H1 (cell line): ENCODE measurements at regions not wholly inside any gene's neighbourhood (a gene's known extent, or its start where the extent isn't known, plus 50 kb on each side); places are given as distances from the start of the nearest gene placed in this dataset.

Experiments
- CTCF ChIA-PET: fragments of 300-600 bp; sonication (Branson Sonifier 250); formaldehyde crosslinking; loops from one replicate; lab custom pipeline; 2021; ENCODE audit not compliant: partially characterized antibody; lab: Charles Lee
- POLR2A ChIA-PET: fragments of 300-600 bp; sonication (Branson Sonifier 250); formaldehyde crosslinking; loops from one replicate; lab custom pipeline; 2021; ENCODE audit warnings: inconsistent platforms; ENCODE audit not compliant: partially characterized antibody; lab: Charles Lee
- DNase-seq, 2 experiments: peaks; one replicate each; pipeline versions ENCODE4 v3.0.0 to v3.0.0-alpha.2; 2010 to 2022; ENCODE audit warnings: low spot score in 2 of 2, low read depth in 1 of 2, mixed read lengths in 1 of 2
- FAIRE-seq: peaks from 2 replicates; lab custom pipeline; 2011; peaks lifted over from hg19 to GRCh38; lab: Jason Lieb, UNC
- H2AFZ ChIP-seq: 2 replicates; pipeline ENCODE4 v1.8.1; 2012; ENCODE audit warnings: low read length, inconsistent platforms
- H2AK5ac ChIP-seq: 2 replicates; pipeline ENCODE4 v1.6.1; 2013; ENCODE audit warnings: low read depth, low read length
- H2BK120ac ChIP-seq: replicated peaks from 2 replicates; pipeline ENCODE3; 2013; ENCODE audit warnings: low read depth, low read length, inconsistent platforms
- H2BK12ac ChIP-seq: 2 replicates; pipeline ENCODE4 v1.6.1; 2013; ENCODE audit warnings: low read depth, low read length
- H2BK15ac ChIP-seq: 2 replicates; pipeline ENCODE4 v1.6.1; 2013; ENCODE audit warnings: low read length
- H2BK20ac ChIP-seq: 2 replicates; pipeline ENCODE4 v1.6.1; 2013; ENCODE audit warnings: low read length
- H2BK5ac ChIP-seq: 2 replicates; pipeline ENCODE4 v1.6.1; 2013; ENCODE audit warnings: low read depth, low read length
- H3K14ac ChIP-seq: 2 replicates; pipeline ENCODE4 v1.6.1; 2013; ENCODE audit warnings: inconsistent platforms; ENCODE audit not compliant: insufficient read length
- H3K18ac ChIP-seq: 2 replicates; pipeline ENCODE4 v1.6.1; 2013; ENCODE audit warnings: low read length; ENCODE audit errors: extremely low read depth
- H3K23ac ChIP-seq: 2 replicates; pipeline ENCODE4 v1.6.1; 2013; ENCODE audit warnings: inconsistent platforms; ENCODE audit not compliant: insufficient read length
- H3K23me2 ChIP-seq: 2 replicates; pipeline ENCODE4 v1.6.1; 2013; ENCODE audit warnings: low read depth, low read length
- H3K27ac ChIP-seq: 2 replicates; pipeline ENCODE4 v1.6.1; 2011; ENCODE audit warnings: low read depth, low read length, inconsistent platforms
- H3K27me3 ChIP-seq, 4 experiments: replicated peaks in 1 of 4; 1 replicate in 1 of 4; 2 replicates in 3 of 4; pipeline versions ENCODE4 v1.6.1 to v1.8.1; 2011 to 2013; ENCODE audit warnings: low read length in 3 of 4, mild to moderate bottlenecking in 3 of 4, inconsistent platforms in 2 of 4, mixed read lengths in 2 of 4, moderate library complexity in 1 of 4; ENCODE audit not compliant: control insufficient read depth in 3 of 4, insufficient read depth in 3 of 4; ENCODE audit errors: extremely low read depth in 1 of 4
- H3K36me3 ChIP-seq, 4 experiments: 2 replicates each; pipeline versions ENCODE4 v1.6.1 to v1.8.1; 2011 to 2013; ENCODE audit warnings: mild to moderate bottlenecking in 4 of 4, low read length in 3 of 4, moderate library complexity in 2 of 4, control low read depth in 1 of 4, inconsistent platforms in 1 of 4; ENCODE audit not compliant: insufficient read depth in 4 of 4, control insufficient read depth in 2 of 4
- H3K4ac ChIP-seq: replicated peaks from 2 replicates; pipeline ENCODE3; 2013; ENCODE audit warnings: low read length, low read depth, mixed read lengths, inconsistent platforms; ENCODE audit not compliant: insufficient read length
- H3K4me1 ChIP-seq, 4 experiments: replicated peaks in 1 of 4; 1 replicate in 1 of 4; 2 replicates in 3 of 4; pipeline versions ENCODE4 v1.6.1 to v1.8.1; 2011 to 2013; ENCODE audit warnings: low read length in 3 of 4, inconsistent platforms in 2 of 4, mixed read lengths in 1 of 4; ENCODE audit not compliant: insufficient read depth in 4 of 4, control insufficient read depth in 3 of 4
- H3K4me2 ChIP-seq, 2 experiments: 2 replicates each; pipeline versions ENCODE4 v1.6.1 to v1.8.1; 2011 to 2013; ENCODE audit warnings: low read depth in 2 of 2, low read length in 2 of 2, control low read depth in 1 of 2, inconsistent platforms in 1 of 2, mild to moderate bottlenecking in 1 of 2; ENCODE audit not compliant: insufficient read depth in 1 of 2
- H3K4me3 ChIP-seq, 4 experiments: fragments of 200-600, 300-600 bp in 1 of 4; sonication (generic), shearing (Covaris generic), sonication (Bioruptor Twin) in 1 of 4; 2 replicates each; pipeline versions ENCODE4 v1.5.1 to v1.8.1; 2011 to 2016; ENCODE audit warnings: low read length in 4 of 4, low read depth in 3 of 4, control low read depth in 2 of 4, inconsistent platforms in 2 of 4, mild to moderate bottlenecking in 2 of 4, mixed read lengths in 1 of 4, moderate library complexity in 1 of 4; ENCODE audit not compliant: insufficient read depth in 2 of 4; ENCODE audit errors: extremely low read depth in 1 of 4
- H3K56ac ChIP-seq: replicated peaks from 2 replicates; pipeline ENCODE3; 2013; ENCODE audit warnings: low read depth, mild to moderate bottlenecking, mixed read lengths, low read length, inconsistent platforms; ENCODE audit not compliant: insufficient read length
- H3K79me1 ChIP-seq: 2 replicates; pipeline ENCODE4 v1.6.1; 2013; ENCODE audit warnings: low read depth, low read length, control low read depth
- H3K79me2 ChIP-seq, 2 experiments: 2 replicates each; pipeline versions ENCODE4 v1.6.1 to v1.8.1; 2012 to 2013; ENCODE audit warnings: low read length in 2 of 2, mild to moderate bottlenecking in 2 of 2, inconsistent platforms in 1 of 2; ENCODE audit not compliant: insufficient read depth in 2 of 2, control insufficient read depth in 1 of 2
- H3K9ac ChIP-seq, 4 experiments: replicated peaks in 1 of 4; 1 replicate in 1 of 4; 2 replicates in 3 of 4; pipeline versions ENCODE4 v1.6.1 to v1.8.1; 2011 to 2013; ENCODE audit warnings: low read depth in 3 of 4, low read length in 3 of 4, control low read depth in 2 of 4, mild to moderate bottlenecking in 2 of 4, moderate library complexity in 2 of 4, inconsistent platforms in 1 of 4; ENCODE audit errors: extremely low read depth in 1 of 4
- H3K9me3 ChIP-seq, 2 experiments: 2 replicates each; pipeline versions ENCODE4 v1.6.1 to v1.8.1; 2012 to 2013; ENCODE audit warnings: mild to moderate bottlenecking in 2 of 2, moderate library complexity in 2 of 2, control low read depth in 1 of 2, inconsistent platforms in 1 of 2, low read depth in 1 of 2, low read length in 1 of 2, mixed read lengths in 1 of 2; ENCODE audit not compliant: insufficient read depth in 2 of 2
- H4K20me1 ChIP-seq, 2 experiments: replicated peaks in 1 of 2; 2 replicates each; pipeline versions ENCODE3 to v1.8.1; 2011 to 2013; ENCODE audit warnings: inconsistent platforms in 2 of 2, low read length in 2 of 2, mild to moderate bottlenecking in 1 of 2; ENCODE audit not compliant: insufficient read depth in 2 of 2, control insufficient read depth in 1 of 2
- H4K5ac ChIP-seq: 2 replicates; pipeline ENCODE4 v1.6.1; 2013; ENCODE audit warnings: low read length, low read depth, mixed read lengths, inconsistent platforms; ENCODE audit not compliant: insufficient read length
- H4K8ac ChIP-seq: 2 replicates; pipeline ENCODE4 v1.8.0; 2013; ENCODE audit warnings: mild to moderate bottlenecking, moderate library complexity, low read length, inconsistent platforms; ENCODE audit not compliant: insufficient read depth; ENCODE audit errors: extremely low read depth
- H4K91ac ChIP-seq: replicated peaks from 2 replicates; pipeline ENCODE3; 2013; ENCODE audit warnings: low read length, mixed read lengths, inconsistent platforms; ENCODE audit not compliant: insufficient read length
- SIX5 ChIP-seq: IDR thresholded peaks from 2 replicates; pipeline ENCODE4 v1.6.1; 2011; ENCODE audit warnings: mild to moderate bottlenecking, low read depth, low read length
- TAF1 ChIP-seq: IDR thresholded peaks from 2 replicates; pipeline ENCODE4 v1.6.1; 2011; ENCODE audit warnings: mild to moderate bottlenecking, low read depth, low read length
- WGBS, 2 experiments: shearing (Covaris generic) in 1 of 2; methylation state at CpG; one replicate each; pipeline versions ENCODE4 v1.1.6 to v1.1.7; 2013 to 2015; ENCODE audit warnings: low lambda C conversion rate in 2 of 2, mixed read lengths in 2 of 2, inconsistent platforms in 1 of 2, low coverage in 1 of 2, missing lambda C conversion rate in 1 of 2; ENCODE audit not compliant: insufficient replicate concordance in 2 of 2, insufficient coverage in 1 of 2, insufficient read length in 1 of 2; ENCODE audit errors: extremely low coverage in 1 of 2, missing lambda C conversion rate in 1 of 2; 5-methylcytosine and 5-hydroxymethylcytosine counted together

- no peak overlapping the region for H2BK120ac ChIP-seq
- H3K9ac ChIP-seq: no peak overlapping the region
- no peak overlapping the region for H2AFZ ChIP-seq
- no peak overlapping the region for H3K23ac ChIP-seq
- no peak for FAIRE-seq
- no peak overlapping the region for H3K4me2 ChIP-seq
- POLR2A ChIA-PET: no interaction called here
- 92% methylated on average over 3 of the region's 3 CpGs; no CpG with 5 or more reads in 1 of the 2 experiments for WGBS, 2 experiments
- H4K5ac ChIP-seq: no peak overlapping the region
- H3K14ac ChIP-seq: no peak overlapping the region
- no peaks in the 10 kb centered on the region for H3K9me3 ChIP-seq
- H3K4me1 ChIP-seq: peaks cover 0 to 5% (median 0%) of the 10 kb centered on the region in 4 experiments; a peak in 2 of 7 replicates
- H2BK15ac ChIP-seq: no peak overlapping the region
- H3K27me3 ChIP-seq: no peaks in the 10 kb centered on the region
- H4K8ac ChIP-seq: no peak overlapping the region
- CTCF ChIA-PET: no interaction called here
- no peak overlapping the region for H3K56ac ChIP-seq
- H3K36me3 ChIP-seq: no peaks in the 10 kb centered on the region
- H3K79me2 ChIP-seq: no peaks in the 10 kb centered on the region
- no peak overlapping the region for H2AK5ac ChIP-seq
- no peaks in the 10 kb centered on the region for H4K20me1 ChIP-seq
- H2BK12ac ChIP-seq: no peak overlapping the region
- no peak overlapping the region for H2BK20ac ChIP-seq
- no peak overlapping the region for H3K18ac ChIP-seq
- TF ChIP-seq SIX5 (no peak), TAF1 (no peak)
- no peak overlapping the region for H2BK5ac ChIP-seq
- no peak overlapping the region for H3K27ac ChIP-seq
- H3K79me1 ChIP-seq: no peaks in the 10 kb centered on the region
- no peak overlapping the region for H3K4ac ChIP-seq
- H4K91ac ChIP-seq: no peak overlapping the region
- H3K4me3 ChIP-seq: no peak overlapping the region
- no peak for DNase-seq
- H3K23me2 ChIP-seq: no peaks in the 10 kb centered on the region
Observed at GRCh38 chr2:147594038-147594437, 250.8 kb upstream of the ACVR2A start.
